H9 (cell line): ENCODE measurements at regions not wholly inside any gene's neighbourhood (a gene's known extent, or its start where the extent isn't known, plus 50 kb on each side); places are given as distances from the start of the nearest gene placed in this dataset.
A peak's percentile ranks its signal among the peaks of the same experiment; 100 is the strongest.

ENCODE experiments used
- DNase-seq: peaks from one replicate; pipeline ENCODE4 v3.0.0-alpha.2; 2017
- H2AFZ ChIP-seq: one replicate; pipeline ENCODE4 v1.6.1; 2013; ENCODE audit warnings: mild to moderate bottlenecking, low read length, control low read depth, moderate library complexity
- H2AK5ac ChIP-seq: 2 replicates; pipeline ENCODE4 v1.6.1; 2013; ENCODE audit warnings: low read length, control low read depth, mixed read lengths; ENCODE audit not compliant: insufficient read length
- H2BK120ac ChIP-seq: one replicate; pipeline ENCODE4 v1.6.1; 2013; ENCODE audit warnings: low read depth, mild to moderate bottlenecking, low read length, control low read depth, inconsistent platforms; ENCODE audit not compliant: poor library complexity, severe bottlenecking
- H2BK12ac ChIP-seq: 2 replicates; pipeline ENCODE4 v1.6.1; 2013; ENCODE audit warnings: low read length, control low read depth, mixed read lengths, low read depth; ENCODE audit not compliant: insufficient read length
- H2BK15ac ChIP-seq: 2 replicates; pipeline ENCODE4 v1.6.1; 2013; ENCODE audit warnings: low read depth, low read length, control low read depth
- H2BK20ac ChIP-seq: one replicate; pipeline ENCODE4 v1.6.1; 2013; ENCODE audit warnings: low read depth, mild to moderate bottlenecking, low read length, control low read depth, inconsistent platforms; ENCODE audit not compliant: poor library complexity, severe bottlenecking
- H2BK5ac ChIP-seq: 2 replicates; pipeline ENCODE4 v1.6.1; 2013; ENCODE audit warnings: low read length, control low read depth, mixed read lengths; ENCODE audit not compliant: insufficient read length
- H3K14ac ChIP-seq: 2 replicates; pipeline ENCODE4 v1.6.1; 2013; ENCODE audit warnings: low read length, control low read depth; ENCODE audit not compliant: insufficient read depth
- H3K18ac ChIP-seq: 2 replicates; pipeline ENCODE4 v1.6.1; 2013; ENCODE audit warnings: low read depth, mild to moderate bottlenecking, mixed read lengths, low read length, control low read depth; ENCODE audit not compliant: insufficient read length
- H3K23ac ChIP-seq: 2 replicates; pipeline ENCODE4 v1.6.1; 2013; ENCODE audit warnings: low read length, control low read depth, mixed read lengths, low read depth; ENCODE audit not compliant: insufficient read length
- H3K23me2 ChIP-seq: 2 replicates; pipeline ENCODE4 v1.6.1; 2013; ENCODE audit warnings: low read depth, mild to moderate bottlenecking, mixed read lengths, low read length, control low read depth; ENCODE audit not compliant: insufficient read length, poor library complexity, severe bottlenecking
- H3K27ac ChIP-seq: 2 replicates; pipeline ENCODE4 v1.5.1; 2013; ENCODE audit warnings: low read length, control low read depth, mixed read lengths, low read depth; ENCODE audit not compliant: insufficient read length
- H3K27me3 ChIP-seq: 2 replicates; pipeline ENCODE4 v1.6.1; 2013; ENCODE audit warnings: low read length, control low read depth, inconsistent platforms; ENCODE audit not compliant: insufficient read depth
- H3K4ac ChIP-seq: 2 replicates; pipeline ENCODE4 v1.6.1; 2013; ENCODE audit warnings: low read depth, mild to moderate bottlenecking, control low read depth, inconsistent platforms, low read length, moderate library complexity
- H3K4me1 ChIP-seq: 2 replicates; pipeline ENCODE4 v1.6.1; 2013; ENCODE audit warnings: low read length, control low read depth, inconsistent platforms; ENCODE audit not compliant: insufficient read depth
- H3K4me2 ChIP-seq: 2 replicates; pipeline ENCODE4 v1.6.1; 2013; ENCODE audit warnings: low read length, control low read depth, mixed read lengths; ENCODE audit not compliant: insufficient read length, insufficient read depth
- H3K56ac ChIP-seq: 2 replicates; pipeline ENCODE4 v1.6.1; 2013; ENCODE audit warnings: low read depth, mild to moderate bottlenecking, mixed read lengths, low read length, control low read depth; ENCODE audit not compliant: insufficient read length
- H3K79me1 ChIP-seq: 2 replicates; pipeline ENCODE4 v1.6.1; 2013; ENCODE audit warnings: low read depth, mild to moderate bottlenecking, moderate library complexity, low read length, control low read depth, inconsistent platforms; ENCODE audit not compliant: insufficient read depth, poor library complexity, severe bottlenecking
- H3K79me2 ChIP-seq: 2 replicates; pipeline ENCODE4 v1.6.1; 2013; ENCODE audit warnings: low read length, control low read depth, inconsistent platforms; ENCODE audit not compliant: insufficient read depth
- H3K9ac ChIP-seq: 2 replicates; pipeline ENCODE4 v1.6.1; 2013; ENCODE audit warnings: low read length, control low read depth, mixed read lengths; ENCODE audit not compliant: insufficient read length; ENCODE audit errors: extremely low read depth
- H3K9me3 ChIP-seq: one replicate; pipeline ENCODE4 v1.6.1; 2013; ENCODE audit warnings: low read depth, low read length, inconsistent platforms; ENCODE audit not compliant: control insufficient read depth
- H3T11ph ChIP-seq: one replicate; pipeline ENCODE4 v1.6.1; 2013; ENCODE audit warnings: mild to moderate bottlenecking, low read length, control low read depth, inconsistent platforms
- H4K20me1 ChIP-seq: one replicate; pipeline ENCODE4 v1.6.1; 2013; ENCODE audit not compliant: control insufficient read depth, insufficient read length, insufficient read depth
- H4K5ac ChIP-seq: 2 replicates; pipeline ENCODE4 v1.6.1; 2013; ENCODE audit warnings: low read depth, mild to moderate bottlenecking, mixed read lengths, low read length, control low read depth; ENCODE audit not compliant: insufficient read length
- H4K8ac ChIP-seq: replicated peaks from 2 replicates; pipeline ENCODE4 v1.6.1; 2013; ENCODE audit warnings: low read length, control low read depth, mixed read lengths, low read depth; ENCODE audit not compliant: insufficient read length
- H4K91ac ChIP-seq: 2 replicates; pipeline ENCODE4 v1.6.1; 2013; ENCODE audit warnings: low read depth, mild to moderate bottlenecking, moderate library complexity, mixed read lengths, low read length, control low read depth; ENCODE audit not compliant: insufficient read length
- H3K27ac Mint-ChIP-seq, 3 experiments: 2 replicates in 2 of 3; 3 replicates in 1 of 3; pipeline ENCODE4 v1.8.0; 2020 to 2021; ENCODE audit warnings: mixed read lengths in 3 of 3, mild to moderate bottlenecking in 1 of 3, moderate library complexity in 1 of 3
- H3K27me3 Mint-ChIP-seq: 2 replicates; pipeline ENCODE4 v1.8.0; 2021; ENCODE audit warnings: low read depth, mild to moderate bottlenecking, moderate library complexity, mixed read lengths
- H3K36me3 Mint-ChIP-seq, 3 experiments: 2 replicates in 2 of 3; 3 replicates in 1 of 3; pipeline ENCODE4 v1.8.0; 2020 to 2021; ENCODE audit warnings: low read depth in 3 of 3, mixed read lengths in 3 of 3; ENCODE audit not compliant: insufficient read depth in 1 of 3
- H3K4me1 Mint-ChIP-seq, 2 experiments: 2 replicates each; pipeline ENCODE4 v1.8.0; 2020; ENCODE audit warnings: mixed read lengths in 2 of 2
- H3K4me3 Mint-ChIP-seq, 2 experiments: 2 replicates in 1 of 2; 3 replicates in 1 of 2; pipeline ENCODE4 v1.8.0; 2020 to 2021; ENCODE audit warnings: mild to moderate bottlenecking in 2 of 2, mixed read lengths in 2 of 2, moderate library complexity in 1 of 2
- H3K9me3 Mint-ChIP-seq, 2 experiments: 2 replicates in 1 of 2; 3 replicates in 1 of 2; pipeline ENCODE4 v1.8.0; 2020; ENCODE audit warnings: mild to moderate bottlenecking in 2 of 2, mixed read lengths in 2 of 2, moderate library complexity in 1 of 2
- WGBS: extraction: QIAGEN DNeasy Blood & Tissue Kit; methylation state at CpG from one replicate; pipeline ENCODE4 v1.1.7; 2013; ENCODE audit warnings: missing lambda C conversion rate, low lambda C conversion rate, mixed read lengths; ENCODE audit not compliant: insufficient read length; ENCODE audit errors: extremely low coverage; 5-methylcytosine and 5-hydroxymethylcytosine counted together
- TF ChIP-seq, protein P1 (sequence below): fragments of 200-600 bp; sonication (generic); conservative IDR thresholded peaks from 3 replicates; pipeline ENCODE4 v1.8.0; 2021; ENCODE audit warnings: antibody characterized with exemption, mild to moderate bottlenecking

GRCh38 chr9:81822301-81822865, 105.8 kb upstream of the SPATA31D4 start:
- DNase-seq, result no peak
- Histone ChIP-seq H3K27ac (no peak overlapping the region), H4K20me1 (no peaks in the 10 kb centered on the region), H2BK20ac (no peak overlapping the region), H2AFZ (no peak overlapping the region), H3K4ac (no peak overlapping the region), H3K9ac (no peak overlapping the region), H3K56ac (no peak overlapping the region), H2BK15ac (no peak overlapping the region), H3T11ph (no peak overlapping the region), H2BK12ac (no peak overlapping the region), H3K79me2 (no peaks in the 10 kb centered on the region), H3K79me1 (no peaks in the 10 kb centered on the region), H3K27me3 (no peaks in the 10 kb centered on the region), H4K91ac (no peak overlapping the region), H3K4me2 (no peak overlapping the region), H3K23ac (no peak overlapping the region), H2BK120ac (no peak overlapping the region), H3K14ac (no peak overlapping the region), H3K18ac (no peak overlapping the region), H2AK5ac (no peak overlapping the region), H4K8ac (no peak overlapping the region), H3K4me1 (peaks cover 6% of the 10 kb centered on the region; the same call in 1 of the 2 replicates), H2BK5ac (no peak overlapping the region), H3K23me2 (no peaks in the 10 kb centered on the region), H3K9me3 (no peaks in the 10 kb centered on the region), H4K5ac (no peak overlapping the region)
- peak overlapping the region in 1 of 3 experiments; percentile 63; a peak in 2 of 7 replicates for H3K27ac Mint-ChIP-seq
- H3K4me1 Mint-ChIP-seq, result peaks cover 46 to 55% of the 10 kb centered on the region in 2 experiments
- H3K27me3 Mint-ChIP-seq, result peaks cover 9% of the 10 kb centered on the region; the same call in 1 of the 2 replicates
- no peaks in the 10 kb centered on the region for H3K9me3 Mint-ChIP-seq
- TF ChIP-seq, protein P1, sequence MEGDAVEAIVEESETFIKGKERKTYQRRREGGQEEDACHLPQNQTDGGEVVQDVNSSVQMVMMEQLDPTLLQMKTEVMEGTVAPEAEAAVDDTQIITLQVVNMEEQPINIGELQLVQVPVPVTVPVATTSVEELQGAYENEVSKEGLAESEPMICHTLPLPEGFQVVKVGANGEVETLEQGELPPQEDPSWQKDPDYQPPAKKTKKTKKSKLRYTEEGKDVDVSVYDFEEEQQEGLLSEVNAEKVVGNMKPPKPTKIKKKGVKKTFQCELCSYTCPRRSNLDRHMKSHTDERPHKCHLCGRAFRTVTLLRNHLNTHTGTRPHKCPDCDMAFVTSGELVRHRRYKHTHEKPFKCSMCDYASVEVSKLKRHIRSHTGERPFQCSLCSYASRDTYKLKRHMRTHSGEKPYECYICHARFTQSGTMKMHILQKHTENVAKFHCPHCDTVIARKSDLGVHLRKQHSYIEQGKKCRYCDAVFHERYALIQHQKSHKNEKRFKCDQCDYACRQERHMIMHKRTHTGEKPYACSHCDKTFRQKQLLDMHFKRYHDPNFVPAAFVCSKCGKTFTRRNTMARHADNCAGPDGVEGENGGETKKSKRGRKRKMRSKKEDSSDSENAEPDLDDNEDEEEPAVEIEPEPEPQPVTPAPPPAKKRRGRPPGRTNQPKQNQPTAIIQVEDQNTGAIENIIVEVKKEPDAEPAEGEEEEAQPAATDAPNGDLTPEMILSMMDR, result no peak
- no CpG with 5 or more reads among the region's 7 CpGs for WGBS
- H3K4me3 Mint-ChIP-seq, result no peak overlapping the region
- no peaks in the 10 kb centered on the region for H3K36me3 Mint-ChIP-seq
